Renal cortex interstitium (tissue), 11 donors: ENCODE measurements at regions not wholly inside any gene's neighbourhood (a gene's known extent, or its start where the extent isn't known, plus 50 kb on each side); places are given as distances from the start of the nearest gene placed in this dataset.
"Not testable (repeated sequence)": the region's sequence is repeated elsewhere in the genome, so short reads cannot be mapped to it uniquely, and the experiment has no call there.

Experiments
- DNase-seq, 11 donors: peaks; one replicate each; pipeline ENCODE4 v3.0.0-alpha.2; 2013; ENCODE audit warnings: low read depth in 9 of 11, low spot score in 4 of 11; ENCODE audit errors: extremely low read depth in 1 of 11

- DNase-seq: peak in 8 of 11 donors; percentile 1 to 9 (median 4)
These were observed 94.2 kb upstream of the DIAPH2 start for GRCh38 chrX:96590403-96590802.

- DNase-seq: no peak
These were observed 93.2 kb upstream of the DIAPH2 start for GRCh38 chrX:96591421-96591820.

GRCh38 chrX:96597847-96598246 is 86.8 kb upstream of the DIAPH2 start:
- DNase-seq: not testable (repeated sequence)

- no peak for DNase-seq
These were observed 72.9 kb upstream of the DIAPH2 start for GRCh38 chrX:96611619-96612362.

- no peak for DNase-seq
These were observed 69.2 kb upstream of the DIAPH2 start for GRCh38 chrX:96615448-96615847.

- DNase-seq: no peak
These were observed 65.1 kb upstream of the DIAPH2 start for GRCh38 chrX:96619588-96619987.

GRCh38 chrX:96621811-96622210 is 62.8 kb upstream of the DIAPH2 start:
- no peak for DNase-seq
